OCI-LY1 (cell line): ENCODE measurements at regions not wholly inside any gene's neighbourhood (a gene's known extent, or its start where the extent isn't known, plus 50 kb on each side); places are given as distances from the start of the nearest gene placed in this dataset.

Experiments used
- CTCF ChIP-seq: fragments of 200-600 bp; sonication (generic), shearing (Covaris generic); IDR thresholded peaks from 2 replicates; pipeline ENCODE4 v1.5.1; 2017; ENCODE audit warnings: mild to moderate bottlenecking, antibody characterized with exemption, low read length, moderate library complexity, mixed read lengths
- EZH2 ChIP-seq: fragments of 200-600 bp; sonication (generic), shearing (Covaris generic); IDR thresholded peaks from 2 replicates; pipeline ENCODE4 v1.8.0; 2017; ENCODE audit warnings: borderline replicate concordance, mixed run types, mild to moderate bottlenecking, antibody characterized with exemption, low read length, moderate library complexity, mixed read lengths

GRCh38 chr1:59083946-59084865, 212.7 kb upstream of the FGGY start:
- TF ChIP-seq CTCF (no peak), EZH2 (no peak)
